ENCODE measurements at regions not wholly inside any gene's neighbourhood (a gene's known extent, or its start where the extent isn't known, plus 50 kb on each side); places are given as distances from the start of the nearest gene placed in this dataset.

- ATAC-seq = no peak
- no peak for TF ChIP-seq CREB5 (CRISPR knock-in tag; IDR thresholded peaks at IDR 0.05; ENCODE audit: low read depth)
- no peak for TF ChIP-seq ARNTL (CRISPR knock-in tag; IDR thresholded peaks at IDR 0.05; ENCODE audit: borderline replicate concordance, low read depth)
- no peak for TF ChIP-seq TSHZ2 (CRISPR knock-in tag; IDR thresholded peaks at IDR 0.05)
- TF ChIP-seq BACH2 (CRISPR knock-in tag; IDR thresholded peaks at IDR 0.05; ENCODE audit: borderline replicate concordance) = no peak
- TF ChIP-seq ZC3H10 (CRISPR knock-in tag; IDR thresholded peaks at IDR 0.05) = no peak
- no peak for TF ChIP-seq CSRNP3 (CRISPR knock-in tag; IDR thresholded peaks at IDR 0.05)
- TF ChIP-seq RARB (CRISPR knock-in tag; IDR thresholded peaks at IDR 0.05) = no peak
- no peak for TF ChIP-seq ZFP30 (CRISPR knock-in tag; IDR thresholded peaks at IDR 0.05)
- no peak for TF ChIP-seq TOX (CRISPR knock-in tag; IDR thresholded peaks at IDR 0.05; ENCODE audit: borderline replicate concordance)
- no peak for TF ChIP-seq SNAI2 (CRISPR knock-in tag; IDR thresholded peaks at IDR 0.05)
- TF ChIP-seq ESRRG (CRISPR knock-in tag; IDR thresholded peaks at IDR 0.05) = no peak
These were observed 89.3 kb upstream of the P2RY1 start for GRCh38 chr3:152745646-152746045.

- TF ChIP-seq TOX (CRISPR knock-in tag; IDR thresholded peaks at IDR 0.05; ENCODE audit: borderline replicate concordance) (no peak), POU6F1 (CRISPR knock-in tag; IDR thresholded peaks at IDR 0.05; ENCODE audit: borderline replicate concordance, low read depth) (no peak), ZNF70 (CRISPR knock-in tag; IDR thresholded peaks at IDR 0.05) (no peak), CSDC2 (CRISPR knock-in tag; IDR thresholded peaks at IDR 0.05) (no peak), OSR1 (CRISPR knock-in tag; IDR thresholded peaks at IDR 0.05) (no peak), ZC3H10 (CRISPR knock-in tag; IDR thresholded peaks at IDR 0.05) (no peak), ZNF565 (CRISPR knock-in tag; conservative IDR thresholded peaks at IDR 0.05; ENCODE audit: low read depth) (no peak), CREB5 (CRISPR knock-in tag; IDR thresholded peaks at IDR 0.05; ENCODE audit: low read depth) (no peak), CSRNP3 (CRISPR knock-in tag; IDR thresholded peaks at IDR 0.05) (no peak), RARB (CRISPR knock-in tag; IDR thresholded peaks at IDR 0.05) (no peak), ARNTL (CRISPR knock-in tag; IDR thresholded peaks at IDR 0.05; ENCODE audit: borderline replicate concordance, low read depth) (no peak), PPARA (CRISPR knock-in tag; IDR thresholded peaks at IDR 0.05; ENCODE audit: borderline replicate concordance) (no peak), ESRRG (CRISPR knock-in tag; IDR thresholded peaks at IDR 0.05) (no peak)
- ATAC-seq = no peak
These were observed 80.6 kb upstream of the P2RY1 start for GRCh38 chr3:152754303-152754702.

- no peak for ATAC-seq
- TF ChIP-seq ZNF8 (CRISPR knock-in tag; IDR thresholded peaks at IDR 0.05) (no peak), ESRRG (CRISPR knock-in tag; IDR thresholded peaks at IDR 0.05) (no peak), ARNTL (CRISPR knock-in tag; IDR thresholded peaks at IDR 0.05; ENCODE audit: borderline replicate concordance, low read depth) (no peak), CSRNP3 (CRISPR knock-in tag; IDR thresholded peaks at IDR 0.05) (no peak), OSR1 (CRISPR knock-in tag; IDR thresholded peaks at IDR 0.05) (no peak), PPARA (CRISPR knock-in tag; IDR thresholded peaks at IDR 0.05; ENCODE audit: borderline replicate concordance) (no peak), TOX (CRISPR knock-in tag; IDR thresholded peaks at IDR 0.05; ENCODE audit: borderline replicate concordance) (no peak), ZNF70 (CRISPR knock-in tag; IDR thresholded peaks at IDR 0.05) (no peak), ZFP3 (CRISPR knock-in tag; IDR thresholded peaks at IDR 0.05) (no peak), CREB5 (CRISPR knock-in tag; IDR thresholded peaks at IDR 0.05; ENCODE audit: low read depth) (no peak), BACH2 (CRISPR knock-in tag; IDR thresholded peaks at IDR 0.05; ENCODE audit: borderline replicate concordance) (no peak), GLIS3 (CRISPR knock-in tag; IDR thresholded peaks at IDR 0.05) (no peak), ZC3H10 (CRISPR knock-in tag; IDR thresholded peaks at IDR 0.05) (no peak), ISL1 (CRISPR knock-in tag; IDR thresholded peaks at IDR 0.05) (no peak)
These were observed 78.1 kb upstream of the P2RY1 start for GRCh38 chr3:152756807-152757206.

All from SK-N-SH treated with all-trans-retinoic acid at 6 μM for 48 hours (cell line).